Astrocyte (in vitro differentiated cells and primary cell): ENCODE measurements at regions not wholly inside any gene's neighbourhood (a gene's known extent, or its start where the extent isn't known, plus 50 kb on each side); places are given as distances from the start of the nearest gene placed in this dataset.

Experiments
- DNase-seq: peaks from one replicate; pipeline ENCODE4 v3.0.0-alpha.2; 2010; ENCODE audit warnings: low read depth
- FAIRE-seq: peaks from 2 replicates; lab custom pipeline; 2011; peaks lifted over from hg19 to GRCh38; lab: Jason Lieb, UNC
- H2AFZ ChIP-seq: 2 replicates; pipeline ENCODE4 v1.6.0; 2012; ENCODE audit warnings: low read depth, low read length, inconsistent platforms
- H3K27ac ChIP-seq: 2 replicates; pipeline ENCODE4 v1.5.1; 2011; ENCODE audit warnings: low read depth, low read length, inconsistent platforms
- H3K27me3 ChIP-seq: 2 replicates; pipeline ENCODE4 v1.6.0; 2011; ENCODE audit warnings: low read length, inconsistent platforms; ENCODE audit not compliant: insufficient read depth
- H3K36me3 ChIP-seq: 2 replicates; pipeline ENCODE4 v1.5.1; 2011; ENCODE audit warnings: low read length, inconsistent platforms; ENCODE audit not compliant: insufficient read depth
- H3K4me1 ChIP-seq: 2 replicates; pipeline ENCODE4 v1.5.1; 2011; ENCODE audit warnings: low read length, inconsistent platforms; ENCODE audit not compliant: insufficient read depth
- H3K4me2 ChIP-seq: 2 replicates; pipeline ENCODE4 v1.6.0; 2012; ENCODE audit warnings: low read length, inconsistent platforms
- H3K4me3 ChIP-seq: 2 replicates; pipeline ENCODE4 v1.5.1; 2011; ENCODE audit warnings: low read depth, mild to moderate bottlenecking, low read length, inconsistent platforms; ENCODE audit not compliant: insufficient read depth
- H3K79me2 ChIP-seq: 2 replicates; pipeline ENCODE4 v1.6.0; 2012; ENCODE audit warnings: mild to moderate bottlenecking, low read length, inconsistent platforms; ENCODE audit not compliant: insufficient read depth
- H3K9ac ChIP-seq: 2 replicates; pipeline ENCODE4 v1.6.0; 2012; ENCODE audit warnings: mild to moderate bottlenecking, low read length, inconsistent platforms
- H3K9me3 ChIP-seq: 2 replicates; pipeline ENCODE4 v1.5.1; 2012; ENCODE audit warnings: low read depth, mild to moderate bottlenecking, low read length, inconsistent platforms; ENCODE audit not compliant: insufficient read depth
- H4K20me1 ChIP-seq: 2 replicates; pipeline ENCODE4 v1.6.0; 2012; ENCODE audit warnings: low read length, inconsistent platforms; ENCODE audit not compliant: insufficient read depth
- H3K27ac Mint-ChIP-seq: one replicate; pipeline ENCODE4 v1.8.0; 2021; ENCODE audit warnings: mild to moderate bottlenecking, mixed read lengths; ENCODE audit not compliant: unreplicated experiment
- H3K27me3 Mint-ChIP-seq: one replicate; pipeline ENCODE4 v1.8.0; 2021; ENCODE audit warnings: low read depth, mixed read lengths; ENCODE audit not compliant: unreplicated experiment
- H3K36me3 Mint-ChIP-seq: one replicate; pipeline ENCODE4 v1.8.0; 2021; ENCODE audit warnings: low read depth, mixed read lengths; ENCODE audit not compliant: unreplicated experiment
- H3K4me1 Mint-ChIP-seq: one replicate; pipeline ENCODE4 v1.8.0; 2021; ENCODE audit warnings: low read depth, mixed read lengths; ENCODE audit not compliant: unreplicated experiment
- H3K4me3 Mint-ChIP-seq: one replicate; pipeline ENCODE4 v1.8.0; 2021; ENCODE audit warnings: mild to moderate bottlenecking, moderate library complexity, mixed read lengths; ENCODE audit not compliant: unreplicated experiment
- H3K9me3 Mint-ChIP-seq: one replicate; pipeline ENCODE4 v1.8.0; 2021; ENCODE audit warnings: mild to moderate bottlenecking, mixed read lengths; ENCODE audit not compliant: unreplicated experiment
- CTCF ChIP-seq: IDR thresholded peaks from 2 replicates; pipeline ENCODE4 v1.5.1; 2011; ENCODE audit warnings: low read depth, mild to moderate bottlenecking, inconsistent platforms, low read length, moderate library complexity; ENCODE audit not compliant: insufficient read depth
- EZH2 ChIP-seq: IDR thresholded peaks from 2 replicates; pipeline ENCODE4 v1.6.1; 2012; ENCODE audit warnings: mild to moderate bottlenecking, low read length, inconsistent platforms; ENCODE audit not compliant: insufficient read depth

DNA sequence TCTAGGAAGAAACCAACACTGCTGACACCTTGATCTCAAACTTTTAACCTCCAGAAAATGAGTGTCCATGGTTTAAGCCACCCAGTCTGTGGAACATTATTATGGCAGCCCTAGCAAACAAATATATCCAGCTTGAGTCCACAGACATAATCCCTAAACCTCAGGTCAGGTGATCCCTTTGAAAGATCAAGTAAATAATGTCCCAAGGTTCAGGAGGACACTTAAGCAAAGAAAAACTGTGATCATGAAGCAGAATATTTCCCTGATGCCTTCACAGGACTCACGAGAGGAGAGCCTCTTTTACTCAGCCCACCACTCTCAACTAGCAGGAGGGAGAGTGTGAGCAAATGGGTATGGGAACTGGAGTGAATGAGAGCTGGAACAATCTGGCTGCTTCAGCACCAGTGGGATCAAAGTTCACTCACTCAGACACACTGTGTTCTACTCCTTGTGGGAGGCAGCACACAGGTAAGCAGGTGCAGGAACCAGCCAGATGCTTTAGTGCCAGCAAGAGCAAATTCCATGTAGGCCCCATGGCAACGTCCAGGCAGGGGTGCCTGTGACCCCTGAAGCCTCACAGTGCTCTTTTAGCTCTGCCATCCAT lies 608.4 kb downstream of the RAB28 start:
- DNase-seq: no peak
- Histone ChIP-seq H3K9ac (no peak overlapping the region), H3K9me3 (no peaks in the 10 kb centered on the region), H2AFZ (no peak overlapping the region), H3K27me3 (no peaks in the 10 kb centered on the region), H3K27ac (no peak overlapping the region), H3K4me2 (no peak overlapping the region), H3K4me1 (no peaks in the 10 kb centered on the region), H3K36me3 (no peaks in the 10 kb centered on the region), H4K20me1 (no peaks in the 10 kb centered on the region), H3K4me3 (no peak overlapping the region), H3K79me2 (no peaks in the 10 kb centered on the region)
- no peaks in the 10 kb centered on the region for H3K27me3 Mint-ChIP-seq
- no peaks in the 10 kb centered on the region for H3K9me3 Mint-ChIP-seq
- TF ChIP-seq EZH2: no peak
- no peak for TF ChIP-seq CTCF
- H3K4me1 Mint-ChIP-seq: no peaks in the 10 kb centered on the region
- H3K4me3 Mint-ChIP-seq: no peak overlapping the region
- H3K36me3 Mint-ChIP-seq: no peaks in the 10 kb centered on the region
- FAIRE-seq: no peak
- H3K27ac Mint-ChIP-seq: no peak overlapping the region

DNA sequence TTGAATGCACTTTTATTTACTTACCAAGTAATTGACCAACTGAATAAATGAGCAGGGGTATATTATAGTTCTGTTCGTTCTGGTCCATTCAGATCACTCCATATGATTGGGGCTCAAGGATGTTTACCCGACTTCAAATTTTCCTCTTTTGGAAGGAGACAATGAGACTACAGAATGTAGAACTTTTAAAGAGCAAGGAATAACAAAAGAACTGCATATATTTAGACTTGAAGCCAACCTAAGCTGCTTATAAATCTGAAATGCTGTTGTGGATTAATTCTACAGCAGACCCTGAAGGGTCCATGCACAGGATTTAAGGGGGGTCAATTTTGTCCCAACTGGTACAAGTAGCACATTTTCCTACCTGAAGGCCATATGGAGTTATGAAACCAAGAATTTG lies 610.8 kb downstream of the RAB28 start:
- TF ChIP-seq CTCF (no peak), EZH2 (no peak)
- no peaks in the 10 kb centered on the region for H3K79me2 ChIP-seq
- Mint-ChIP-seq H3K27ac (no peak overlapping the region), H3K36me3 (no peaks in the 10 kb centered on the region), H3K4me3 (no peak overlapping the region), H3K4me1 (no peaks in the 10 kb centered on the region), H3K27me3 (no peaks in the 10 kb centered on the region), H3K9me3 (no peaks in the 10 kb centered on the region)
- no peaks in the 10 kb centered on the region for H3K9me3 ChIP-seq
- no peak overlapping the region for H3K4me2 ChIP-seq
- H2AFZ ChIP-seq: no peak overlapping the region
- no peak overlapping the region for H3K4me3 ChIP-seq
- H3K4me1 ChIP-seq: no peaks in the 10 kb centered on the region
- FAIRE-seq (no peak), DNase-seq (no peak)
- H3K27ac ChIP-seq: no peak overlapping the region
- no peaks in the 10 kb centered on the region for H3K36me3 ChIP-seq
- no peaks in the 10 kb centered on the region for H4K20me1 ChIP-seq
- no peak overlapping the region for H3K9ac ChIP-seq
- no peaks in the 10 kb centered on the region for H3K27me3 ChIP-seq

GRCh38 chr4:12861422-12861821 lies 622.7 kb downstream of the RAB28 start:
- H3K4me1 ChIP-seq: no peaks in the 10 kb centered on the region
- H3K4me1 Mint-ChIP-seq: no peaks in the 10 kb centered on the region
- FAIRE-seq (no peak), DNase-seq (no peak)
- no peaks in the 10 kb centered on the region for H3K36me3 ChIP-seq
- no peak overlapping the region for H3K4me2 ChIP-seq
- no peak overlapping the region for H3K9ac ChIP-seq
- no peaks in the 10 kb centered on the region for H3K9me3 ChIP-seq
- no peaks in the 10 kb centered on the region for H4K20me1 ChIP-seq
- no peaks in the 10 kb centered on the region for H3K79me2 ChIP-seq
- H2AFZ ChIP-seq: no peak overlapping the region
- H3K9me3 Mint-ChIP-seq: no peaks in the 10 kb centered on the region
- TF ChIP-seq CTCF (no peak), EZH2 (no peak)
- H3K27ac Mint-ChIP-seq: no peak overlapping the region
- no peak overlapping the region for H3K4me3 Mint-ChIP-seq
- H3K27me3 Mint-ChIP-seq: no peaks in the 10 kb centered on the region
- H3K4me3 ChIP-seq: no peak overlapping the region
- H3K27me3 ChIP-seq: no peaks in the 10 kb centered on the region
- H3K27ac ChIP-seq: no peak overlapping the region
- H3K36me3 Mint-ChIP-seq: no peaks in the 10 kb centered on the region
